Gastrocnemius medialis (tissue), 4 donors: ENCODE measurements at regions not wholly inside any gene's neighbourhood (a gene's known extent, or its start where the extent isn't known, plus 50 kb on each side); places are given as distances from the start of the nearest gene placed in this dataset.

Experiments used
- ATAC-seq, 2 donors: fragments of 150-250 bp; one replicate each; pipeline ENCODE4 v1.9.1; 2016
- DNase-seq, 2 donors: peaks; one replicate each; pipeline ENCODE4 v3.0.0-alpha.2; 2019
- H3K27ac ChIP-seq, 4 donors: fragments of 200-600 bp; sonication (generic); 1 replicate in 1 of 4; 2 replicates in 3 of 4; pipeline ENCODE4 v1.5.1; 2016 to 2018; ENCODE audit warnings: mild to moderate bottlenecking in 2 of 4, moderate library complexity in 1 of 4
- H3K27me3 ChIP-seq, 3 donors: fragments of 200-600 bp; sonication (generic) in 2 of 3; 1 replicate in 1 of 3; 2 replicates in 2 of 3; pipeline versions ENCODE4 v1.5.1 to v1.6.0; 2016 to 2019; ENCODE audit warnings: mild to moderate bottlenecking in 1 of 3, moderate library complexity in 1 of 3
- H3K36me3 ChIP-seq, 2 donors: fragments of 200-600 bp; sonication (generic) in 1 of 2; one replicate each; pipeline ENCODE4 v1.5.1; 2017 to 2018
- H3K4me1 ChIP-seq, 2 donors: fragments of 200-600 bp; sonication (generic) in 1 of 2; one replicate each; pipeline ENCODE4 v1.5.1; 2016 to 2017; ENCODE audit warnings: mild to moderate bottlenecking in 2 of 2
- H3K4me3 ChIP-seq, 4 donors: fragments of 200-600 bp; sonication (generic) in 3 of 4; 1 replicate in 1 of 4; 2 replicates in 3 of 4; pipeline ENCODE4 v1.5.1; 2016 to 2019; ENCODE audit warnings: mild to moderate bottlenecking in 2 of 4
- H3K9me3 ChIP-seq, 3 donors: fragments of 200-600 bp; sonication (generic) in 2 of 3; 1 replicate in 1 of 3; 2 replicates in 2 of 3; pipeline ENCODE4 v1.5.1; 2016 to 2019
- in situ Hi-C, 4 donors: fragments of 200-750 bp; cut with MboI; loops; one replicate each; pipeline versions ENCODE4 v1.15.0 to v1.8.0; 2017; ENCODE audit warnings: low sequenced_read_pairs in 4 of 4
- intact Hi-C: fragments of 100-400 bp; cut with DNase I; formaldehyde crosslinking; loops from one replicate; pipeline ENCODE4 v1.15.1; 2023; ENCODE audit warnings: low total_unique reads
- TF ChIP-seq, protein P1 (sequence below), 5 experiments: fragments of 450-650 bp in 3 of 5; fragments of 200-600 bp in 2 of 5; sonication (generic) in 2 of 5; IDR thresholded peaks in 4 of 5; conservative IDR thresholded peaks in 1 of 5; 1 replicate in 4 of 5; 2 replicates in 1 of 5; pipeline ENCODE4 v1.5.1; 2016 to 2019; ENCODE audit warnings: antibody characterized with exemption in 5 of 5, mild to moderate bottlenecking in 3 of 5, moderate library complexity in 3 of 5

DNA sequence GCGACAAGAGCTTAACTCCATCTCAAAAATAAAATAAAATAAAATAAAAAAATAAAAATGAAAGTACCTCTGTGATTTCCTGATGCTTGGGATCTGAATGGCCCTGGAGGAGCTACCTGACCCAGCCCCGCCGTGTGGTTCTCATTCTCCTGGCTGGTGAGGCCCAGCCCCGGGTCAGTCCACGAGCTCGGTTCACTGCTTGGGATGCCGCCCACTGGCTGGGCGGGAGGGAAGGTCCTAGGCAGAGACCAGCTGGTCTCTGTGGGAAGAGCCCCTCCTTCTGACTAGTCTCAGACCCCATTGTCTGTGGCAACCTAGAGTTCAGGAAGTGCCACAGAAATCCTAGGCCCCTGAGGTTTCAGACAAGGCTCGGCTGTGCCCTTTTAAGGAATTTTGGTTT is 55.1 kb upstream of the DLGAP1 start:
- no peaks in the 10 kb centered on the region for H3K4me1 ChIP-seq
- no peaks in the 10 kb centered on the region for H3K9me3 ChIP-seq
- no peaks in the 10 kb centered on the region for H3K27me3 ChIP-seq
- H3K27ac ChIP-seq, result no peak overlapping the region
- H3K36me3 ChIP-seq, result no peaks in the 10 kb centered on the region
- no peak for ATAC-seq
- intact Hi-C loops, result no loop called here
- in situ Hi-C loops, result no loop called here
- no peak overlapping the region for H3K4me3 ChIP-seq
- no peak for DNase-seq
- TF ChIP-seq, protein P1, sequence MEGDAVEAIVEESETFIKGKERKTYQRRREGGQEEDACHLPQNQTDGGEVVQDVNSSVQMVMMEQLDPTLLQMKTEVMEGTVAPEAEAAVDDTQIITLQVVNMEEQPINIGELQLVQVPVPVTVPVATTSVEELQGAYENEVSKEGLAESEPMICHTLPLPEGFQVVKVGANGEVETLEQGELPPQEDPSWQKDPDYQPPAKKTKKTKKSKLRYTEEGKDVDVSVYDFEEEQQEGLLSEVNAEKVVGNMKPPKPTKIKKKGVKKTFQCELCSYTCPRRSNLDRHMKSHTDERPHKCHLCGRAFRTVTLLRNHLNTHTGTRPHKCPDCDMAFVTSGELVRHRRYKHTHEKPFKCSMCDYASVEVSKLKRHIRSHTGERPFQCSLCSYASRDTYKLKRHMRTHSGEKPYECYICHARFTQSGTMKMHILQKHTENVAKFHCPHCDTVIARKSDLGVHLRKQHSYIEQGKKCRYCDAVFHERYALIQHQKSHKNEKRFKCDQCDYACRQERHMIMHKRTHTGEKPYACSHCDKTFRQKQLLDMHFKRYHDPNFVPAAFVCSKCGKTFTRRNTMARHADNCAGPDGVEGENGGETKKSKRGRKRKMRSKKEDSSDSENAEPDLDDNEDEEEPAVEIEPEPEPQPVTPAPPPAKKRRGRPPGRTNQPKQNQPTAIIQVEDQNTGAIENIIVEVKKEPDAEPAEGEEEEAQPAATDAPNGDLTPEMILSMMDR (IDR thresholded peaks at IDR 0.05 in 4 of 5, conservative IDR thresholded peaks at IDR 0.05 in 1 of 5), result no peak
